Stimulated activated CD8-positive, alpha-beta memory T cell treated with anti-CD3 and anti-CD28 coated beads, Interleukin-15, amount 100 ng/mL, for 4 hours (primary cell): ENCODE measurements at regions not wholly inside any gene's neighbourhood (a gene's known extent, or its start where the extent isn't known, plus 50 kb on each side); places are given as distances from the start of the nearest gene placed in this dataset.
"Not testable (repeated sequence)": the region's sequence is repeated elsewhere in the genome, so short reads cannot be mapped to it uniquely, and the experiment has no call there.

Experiments used
- DNase-seq, 2 donors: peaks; one replicate each; pipeline ENCODE4 v3.0.0-alpha.2; 2020; ENCODE audit warnings: low read depth in 2 of 2

GRCh38 chr4:138622362-138622761, 380.2 kb upstream of the SLC7A11 start:
- DNase-seq: not testable (repeated sequence)

DNA sequence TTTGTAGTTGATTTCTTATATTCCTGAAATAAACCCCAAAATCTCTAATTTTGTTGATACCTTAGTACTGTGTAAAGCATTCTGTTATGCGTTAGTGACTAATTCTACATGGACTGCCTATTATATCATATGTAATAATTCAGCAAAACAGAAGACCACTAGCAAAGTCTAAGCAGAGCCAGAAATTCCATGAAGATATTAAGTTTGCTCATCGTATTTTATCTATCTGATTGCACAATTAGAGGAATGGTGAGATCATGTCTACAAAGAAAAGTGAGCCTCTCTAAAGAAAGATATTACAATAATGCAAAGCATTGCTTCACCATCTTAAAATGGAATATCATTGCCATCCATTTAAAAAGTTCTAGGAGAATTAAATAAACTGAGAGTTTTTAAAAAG, 374.6 kb upstream of the SLC7A11 start:
- DNase-seq: no peak

DNA sequence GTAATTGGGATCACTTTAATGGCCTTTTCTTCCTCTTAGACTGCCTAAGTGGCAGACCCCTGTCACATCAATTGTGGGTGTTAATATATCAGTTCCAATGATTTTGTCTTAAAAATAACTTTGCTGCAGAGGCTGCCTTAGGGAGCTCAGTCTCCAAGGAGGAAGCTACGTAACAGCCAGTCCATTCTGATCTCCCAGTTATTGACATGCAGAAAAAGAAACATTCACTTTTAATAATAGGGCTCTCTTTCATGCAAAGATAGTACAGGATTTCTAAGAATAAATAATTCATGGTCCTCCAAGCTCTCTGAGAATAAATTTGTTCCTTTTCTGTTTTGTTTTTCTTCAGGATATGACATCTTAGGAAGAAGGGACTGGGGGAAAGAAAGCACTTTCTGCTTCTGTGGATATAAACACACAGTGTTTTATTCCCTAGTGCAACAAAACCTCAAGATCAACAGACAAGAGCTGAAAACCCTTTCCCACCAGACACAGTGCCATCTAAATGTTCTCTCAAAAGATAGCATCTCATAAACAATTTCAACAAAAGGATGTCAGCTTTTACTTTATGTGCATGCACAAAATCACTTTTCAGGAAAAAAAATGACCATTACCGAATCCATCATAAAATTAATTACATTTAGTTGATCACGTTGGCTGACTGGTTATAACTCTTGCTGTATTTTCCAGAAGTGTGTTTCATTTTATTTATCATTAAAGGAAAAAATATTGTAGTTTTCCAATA, 372.4 kb upstream of the SLC7A11 start:
- DNase-seq: no peak

DNA sequence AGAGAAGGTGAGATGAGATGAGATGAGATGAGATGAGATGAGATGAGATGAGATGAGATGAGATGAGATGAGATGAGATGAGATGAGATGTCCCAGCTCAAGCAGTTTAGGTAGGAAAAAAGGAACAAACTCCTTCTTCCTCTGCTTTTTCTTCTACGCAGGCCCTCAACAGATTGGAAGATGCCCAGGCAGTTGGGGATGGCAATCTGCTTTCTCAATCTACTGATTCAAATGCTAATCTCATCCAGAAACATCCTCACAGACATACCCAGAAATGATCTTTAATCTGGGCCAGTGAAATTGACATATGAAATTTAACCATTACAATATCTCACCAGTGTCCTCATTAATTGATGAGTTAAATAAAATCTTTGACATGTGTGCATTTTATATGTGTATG, 370.3 kb upstream of the SLC7A11 start:
- DNase-seq: no peak

DNA sequence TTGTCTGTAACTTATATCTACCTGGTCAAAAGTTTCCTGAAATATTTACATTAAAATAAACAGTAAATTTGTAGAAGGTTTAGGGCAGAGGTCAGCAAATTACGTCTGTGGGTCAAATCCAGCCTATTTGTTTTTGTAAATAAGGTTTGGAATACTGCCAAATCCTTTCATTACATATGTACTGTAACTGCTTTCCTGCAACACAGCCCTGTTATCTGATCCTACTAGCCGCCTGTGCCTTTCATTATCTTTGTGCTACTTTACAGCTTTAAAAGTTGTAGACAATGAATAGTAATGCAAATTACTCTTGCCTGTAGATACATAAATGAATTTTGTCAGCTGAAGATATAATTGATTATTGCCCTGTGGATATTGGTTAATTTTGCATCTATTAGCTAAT, 369.6 kb upstream of the SLC7A11 start:
- DNase-seq: no peak

DNA sequence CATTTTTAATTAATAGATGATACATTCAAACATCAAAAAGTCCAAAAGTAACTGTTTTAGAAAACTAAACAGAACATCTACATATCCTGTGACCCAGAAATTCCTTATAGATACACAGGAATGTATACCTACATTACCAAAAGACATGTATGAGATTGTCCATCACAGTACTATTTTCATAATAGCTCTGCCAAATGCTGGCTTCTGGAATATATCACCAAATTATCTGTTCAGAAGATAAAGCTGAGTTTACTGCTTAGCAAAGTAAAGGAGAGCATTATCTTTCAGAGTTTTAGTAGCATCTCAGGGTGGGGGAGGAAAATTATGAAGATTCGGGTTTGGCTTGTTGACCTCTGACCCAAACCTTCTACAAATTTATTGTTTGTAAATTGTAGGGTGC, 368.9 kb upstream of the SLC7A11 start:
- no peak for DNase-seq

DNA sequence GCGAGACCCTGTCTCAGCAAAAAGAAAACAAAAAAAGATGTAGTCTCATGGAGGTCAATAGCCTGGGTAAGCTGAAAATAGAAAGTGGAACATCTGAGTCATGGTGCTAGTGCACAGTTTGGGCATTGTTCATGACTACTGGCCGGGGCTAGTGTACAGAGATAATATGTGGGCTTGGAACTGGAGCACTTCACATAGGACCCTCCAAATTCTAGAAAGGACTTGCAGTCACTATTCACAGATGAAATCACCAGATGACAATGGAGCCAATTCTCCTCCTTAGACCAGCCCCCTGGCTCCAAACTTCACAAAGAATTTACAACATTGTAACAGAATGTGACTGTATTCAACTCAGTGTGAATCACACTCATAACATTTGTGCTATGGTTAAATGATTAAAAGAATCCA, 367.8 kb upstream of the SLC7A11 start:
- DNase-seq: no peak

DNA sequence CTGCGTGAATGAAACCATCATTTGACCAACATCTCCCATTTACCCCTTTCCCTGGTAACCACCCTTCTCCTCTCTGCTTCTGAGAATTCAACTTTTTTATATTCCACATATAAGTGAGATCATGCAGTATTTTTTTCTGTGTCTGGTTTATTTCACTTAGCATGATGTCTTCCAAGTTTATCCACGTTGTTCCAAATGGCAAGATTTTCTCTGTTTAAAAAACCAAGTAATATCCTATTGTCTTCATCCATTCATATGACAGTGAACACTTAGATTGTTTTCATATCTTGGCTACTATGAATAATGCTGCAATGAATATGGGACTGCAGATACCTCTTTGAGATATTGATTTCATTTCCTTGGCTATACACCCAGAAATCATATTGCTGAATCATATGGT, 362.4 kb upstream of the SLC7A11 start:
- DNase-seq: no peak

GRCh38 chr4:138602664-138603063, 360.5 kb upstream of the SLC7A11 start:
- DNase-seq: no peak

- DNase-seq: no peak
Observed at GRCh38 chr4:138599965-138600364, 357.8 kb upstream of the SLC7A11 start.

GRCh38 chr4:138598226-138598625, 356.1 kb upstream of the SLC7A11 start:
- DNase-seq: no peak

DNA sequence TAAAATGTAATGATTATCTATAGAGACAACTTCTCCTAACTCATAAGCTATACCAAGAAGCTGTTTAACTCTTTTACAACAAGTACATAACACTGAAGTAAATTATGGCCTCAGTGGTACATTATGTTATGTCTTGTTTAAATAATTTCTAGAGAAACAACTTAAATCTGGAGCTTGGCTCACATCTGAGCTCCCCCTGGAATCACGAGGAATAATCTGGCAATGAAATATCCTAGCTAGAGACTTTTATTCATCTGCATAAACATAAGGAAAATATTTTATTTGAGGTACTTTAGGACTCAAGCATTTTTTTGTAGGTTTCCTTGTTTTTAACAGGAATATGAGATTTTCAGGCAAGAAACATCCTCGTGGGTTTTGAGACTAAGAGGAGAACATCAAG, 354.7 kb upstream of the SLC7A11 start:
- no peak for DNase-seq

DNA sequence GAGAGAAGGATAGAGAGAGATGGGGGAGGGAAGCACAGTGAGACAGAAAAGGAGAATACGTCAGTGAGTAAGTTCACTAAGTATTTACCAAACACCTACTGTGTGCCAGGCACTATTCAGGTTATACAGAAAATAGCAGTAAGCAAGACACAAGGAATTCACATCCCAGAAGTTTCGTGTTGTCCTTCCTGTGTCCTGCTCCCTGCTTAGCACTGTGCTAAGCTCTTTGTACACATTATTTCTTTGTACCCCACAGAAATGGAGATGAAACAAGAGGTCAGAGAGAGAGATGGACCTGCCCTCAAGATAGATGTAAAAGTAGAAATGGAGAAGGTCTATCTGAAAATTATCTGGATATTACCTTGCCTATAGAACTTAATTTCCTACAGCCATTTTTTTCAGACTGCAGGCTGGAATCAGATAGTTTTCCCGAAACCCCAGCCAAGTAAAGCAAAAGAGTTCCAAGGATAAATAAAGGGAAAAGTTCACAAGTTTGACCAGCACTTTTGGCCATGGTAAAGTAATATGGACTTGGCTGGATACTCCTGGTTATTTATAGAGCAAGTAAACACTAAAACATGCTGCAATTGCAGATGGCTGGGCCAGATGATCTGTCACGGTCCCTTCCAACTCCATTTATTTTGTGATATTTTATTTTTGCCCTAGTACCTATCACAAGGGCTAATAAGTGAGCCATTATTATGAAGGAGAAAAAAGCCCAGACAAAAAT, 353.7 kb upstream of the SLC7A11 start:
- no peak for DNase-seq

- no peak for DNase-seq
Observed at GRCh38 chr4:138595171-138595570, 353.0 kb upstream of the SLC7A11 start.

GRCh38 chr4:138592796-138593195, 350.6 kb upstream of the SLC7A11 start:
- no peak for DNase-seq

- no peak for DNase-seq
Observed at GRCh38 chr4:138591808-138592207, 349.7 kb upstream of the SLC7A11 start.

GRCh38 chr4:138588501-138588900, 346.4 kb upstream of the SLC7A11 start:
- DNase-seq: no peak

DNA sequence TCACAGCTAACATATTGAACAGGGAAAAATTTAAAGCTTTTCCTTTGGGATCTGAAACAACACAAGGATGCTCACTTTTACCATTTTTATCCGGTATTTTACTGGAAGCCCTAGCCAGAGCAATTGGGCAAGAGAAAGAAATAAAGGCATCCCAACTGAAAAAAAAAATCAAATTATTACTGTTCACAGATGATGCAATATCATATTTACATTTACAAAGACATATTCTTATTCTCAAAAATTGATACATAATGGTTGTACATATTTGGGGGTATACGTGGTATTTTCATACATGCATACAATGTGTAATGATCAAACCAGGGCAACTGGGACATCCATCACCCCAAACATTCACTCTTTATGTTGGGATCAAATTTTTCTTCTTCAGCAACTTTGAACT, 337.0 kb upstream of the SLC7A11 start:
- no peak for DNase-seq

DNA sequence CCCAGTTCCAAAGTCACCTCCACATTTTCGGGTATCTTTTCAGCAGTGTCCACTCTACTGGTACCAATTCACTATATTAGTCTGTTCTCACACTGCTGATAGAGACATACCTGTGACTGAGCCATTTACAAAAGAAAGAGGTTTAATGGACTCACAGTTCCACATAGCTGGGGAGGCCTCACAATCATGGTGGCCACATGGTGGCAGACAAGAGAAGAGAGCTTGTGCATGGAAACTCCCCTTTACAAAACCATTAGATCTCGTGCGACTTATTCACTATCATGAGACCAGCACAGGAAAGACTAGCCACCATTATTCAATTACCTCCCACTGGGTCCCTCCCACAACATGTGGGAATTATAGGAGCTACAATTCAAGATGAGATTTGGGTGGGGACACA, 335.7 kb upstream of the SLC7A11 start:
- DNase-seq: not testable (repeated sequence)

- DNase-seq: no peak
Observed at GRCh38 chr4:138577145-138577544, 335.0 kb upstream of the SLC7A11 start.

DNA sequence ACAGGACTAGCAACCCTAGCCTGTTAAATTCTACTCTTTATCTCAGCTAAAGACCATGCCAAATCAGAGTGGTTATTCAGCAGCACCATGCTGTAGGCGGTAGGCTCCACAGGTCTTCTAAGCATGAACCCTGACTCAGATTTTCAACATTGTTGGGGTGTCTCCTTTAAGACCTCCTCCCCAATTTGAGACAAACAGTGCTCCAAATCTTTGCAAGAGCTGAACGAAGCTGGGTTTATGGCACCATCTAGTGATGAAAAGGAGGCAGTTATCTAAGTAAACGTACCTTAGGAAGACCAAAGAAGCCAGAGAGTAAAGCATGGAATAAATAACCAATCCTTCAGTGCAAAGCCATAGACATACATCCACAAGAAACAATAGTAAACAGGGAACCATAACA, 334.5 kb upstream of the SLC7A11 start:
- DNase-seq: no peak

- DNase-seq: no peak
Observed at GRCh38 chr4:138573246-138573645, 331.1 kb upstream of the SLC7A11 start.

GRCh38 chr4:138572007-138572406, 329.9 kb upstream of the SLC7A11 start:
- DNase-seq: no peak

- no peak for DNase-seq
Observed at GRCh38 chr4:138567696-138568095, 325.5 kb upstream of the SLC7A11 start.
